HG03520 (cell line): ENCODE measurements at regions not wholly inside any gene's neighbourhood (a gene's known extent, or its start where the extent isn't known, plus 50 kb on each side); places are given as distances from the start of the nearest gene placed in this dataset.

Experiments
- ATAC-seq: cut with Tn5 transposase; IDR thresholded peaks from one replicate; pipeline ENCODE4 v1.9.1; 2021; ENCODE audit warnings: mild to moderate bottlenecking, moderate library complexity; ENCODE audit not compliant: unreplicated experiment

DNA sequence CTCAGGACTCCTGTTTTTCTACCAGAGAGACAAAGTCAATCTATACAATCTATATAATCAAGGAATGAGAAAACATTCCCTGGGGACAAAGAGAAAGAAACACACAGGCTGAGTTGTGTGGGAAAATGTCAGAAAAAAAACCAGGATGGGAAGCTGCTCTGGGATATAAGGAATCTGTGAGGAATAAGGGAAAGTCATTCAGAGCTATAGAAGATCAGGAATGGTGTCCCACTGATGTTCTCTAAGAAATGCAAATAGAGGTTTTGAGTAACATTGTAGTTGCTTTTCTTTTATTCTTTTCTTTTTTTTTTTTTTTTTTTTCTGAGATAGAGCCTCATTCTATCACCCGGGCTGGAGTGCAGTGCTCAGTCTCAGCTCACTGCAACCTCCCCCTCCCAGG, 605.9 kb upstream of the KLF4 start:
- no peak for ATAC-seq

DNA sequence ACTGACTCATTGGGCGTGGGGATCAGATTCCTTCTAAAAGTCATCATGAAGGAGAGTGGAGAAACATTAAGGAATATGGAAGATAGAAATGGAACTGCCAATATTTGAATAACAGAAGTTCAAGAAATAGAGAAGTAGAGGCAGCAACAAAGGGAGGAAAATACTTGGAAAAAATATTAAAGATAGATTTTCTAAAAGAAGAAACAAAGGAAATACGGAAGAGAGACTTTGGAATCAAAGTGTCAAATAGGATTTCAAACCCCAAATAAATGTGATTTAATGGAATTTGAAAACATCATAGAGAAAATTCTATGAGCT, 605.1 kb upstream of the KLF4 start:
- no peak for ATAC-seq

DNA sequence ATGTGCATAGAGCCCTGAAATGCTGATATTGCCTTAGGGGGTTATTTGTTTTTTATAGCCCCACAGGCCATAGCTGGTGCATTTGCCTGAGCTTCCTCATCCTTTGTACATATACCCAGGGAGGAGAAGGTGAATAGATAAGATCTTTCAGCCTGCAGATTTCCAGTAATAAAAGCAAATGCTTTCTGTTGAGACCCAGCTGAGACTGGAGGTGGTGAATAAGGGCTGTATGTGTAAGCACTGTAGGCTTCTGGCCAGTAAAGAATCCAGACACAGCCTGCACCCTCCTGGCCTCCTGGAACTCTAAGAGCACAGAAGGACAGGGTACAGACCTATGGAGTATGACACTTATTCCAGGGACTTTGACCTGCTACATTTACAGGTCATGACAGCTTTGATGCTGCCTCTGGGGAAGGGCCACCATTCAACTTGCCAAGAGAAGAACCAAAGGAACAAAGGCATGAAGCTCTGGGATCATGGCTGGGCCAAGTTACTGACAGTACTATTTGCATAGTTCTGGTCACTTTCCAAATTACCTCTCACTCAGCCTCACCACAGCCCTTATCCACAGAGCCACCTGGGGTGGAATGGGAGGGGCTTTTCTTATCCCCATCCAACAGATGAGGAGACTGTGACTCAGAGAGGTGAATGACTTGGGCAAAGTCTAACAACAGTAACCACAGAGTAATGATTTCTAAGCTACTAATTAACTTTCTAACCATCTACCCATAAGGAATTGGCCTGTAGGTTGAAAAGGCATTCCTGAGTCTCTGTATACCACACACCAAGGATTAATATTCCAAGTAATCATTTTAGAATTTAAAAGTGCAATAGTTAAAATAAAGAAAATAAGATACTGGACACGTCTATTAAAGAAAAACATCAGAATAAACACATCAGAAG, 604.5 kb upstream of the KLF4 start:
- ATAC-seq = no peak

DNA sequence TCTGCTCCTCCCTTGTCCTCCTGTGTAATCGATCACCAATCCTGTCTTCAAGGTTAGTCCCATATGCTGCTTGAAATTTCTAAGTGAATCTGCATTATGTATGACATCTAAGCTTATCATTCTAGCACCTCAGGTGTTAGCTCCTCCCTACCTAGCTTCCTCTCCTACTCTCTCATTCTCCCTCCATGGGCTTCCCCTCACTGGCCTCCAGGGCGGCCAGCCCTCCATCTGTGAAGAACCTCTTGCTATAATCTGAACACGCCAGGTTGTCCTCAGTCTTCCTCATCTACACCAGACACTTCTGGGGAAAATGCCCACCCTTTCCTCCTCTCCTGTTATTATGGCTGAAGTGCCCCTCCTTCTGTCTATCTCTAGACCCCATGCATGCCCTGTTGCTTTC, 599.3 kb upstream of the KLF4 start:
- ATAC-seq = no peak

DNA sequence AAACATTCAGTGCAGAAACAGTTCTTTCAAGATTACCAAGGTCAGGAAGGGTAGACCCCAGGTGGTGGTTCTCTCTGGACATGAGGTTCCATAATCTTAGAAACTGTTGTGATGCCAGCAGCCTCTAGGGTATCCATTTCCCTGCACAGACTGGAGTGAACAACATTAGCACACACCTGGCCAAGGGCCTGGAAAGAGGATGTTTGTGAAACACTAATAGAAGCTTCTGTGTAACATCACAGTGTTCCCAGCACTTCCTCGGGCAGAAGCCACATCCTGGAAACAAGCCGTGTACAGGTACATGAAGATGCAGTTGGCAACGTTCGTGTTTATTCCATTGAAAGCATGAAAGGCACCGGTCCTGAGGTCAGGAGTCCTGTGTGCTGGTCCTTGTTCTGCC, 598.2 kb upstream of the KLF4 start:
- ATAC-seq = no peak

DNA sequence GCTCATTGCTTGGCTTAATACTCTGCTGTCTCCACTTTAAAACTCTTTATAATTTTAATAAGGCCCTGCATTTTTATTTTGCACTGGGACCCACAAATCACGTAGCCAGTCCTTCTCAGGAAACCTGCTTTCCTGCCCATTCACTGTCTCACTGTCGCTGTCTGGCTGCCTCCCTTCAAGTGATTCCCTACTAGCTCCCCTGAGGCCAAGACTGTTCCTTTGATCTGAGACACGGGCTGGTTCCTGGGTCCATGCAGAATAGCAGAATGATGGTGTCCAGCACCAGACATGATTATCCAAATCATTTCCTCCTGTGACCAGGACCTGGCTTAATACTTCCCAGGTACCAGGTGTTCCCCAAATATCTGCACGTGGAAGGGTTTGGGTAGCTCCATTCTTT, 597.1 kb upstream of the KLF4 start:
- no peak for ATAC-seq

DNA sequence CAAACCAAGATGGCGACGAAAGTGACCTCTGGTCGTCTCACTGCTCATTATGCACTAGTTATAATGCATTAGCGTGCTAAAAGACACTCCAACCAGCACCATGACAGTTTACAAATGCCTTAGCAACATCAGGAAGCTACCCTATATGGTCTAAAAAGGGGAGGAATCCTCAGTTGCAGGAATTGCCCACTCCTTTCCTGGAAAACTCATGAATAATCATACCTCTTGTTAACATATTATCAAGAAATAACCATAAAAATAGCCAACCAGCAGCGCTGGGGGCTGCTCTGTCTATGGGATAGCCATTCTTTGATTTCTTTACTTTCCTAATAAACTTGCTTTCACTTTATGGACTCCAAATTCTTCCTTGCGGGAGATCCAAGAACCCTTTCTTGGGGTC, 595.7 kb upstream of the KLF4 start:
- ATAC-seq = no peak

DNA sequence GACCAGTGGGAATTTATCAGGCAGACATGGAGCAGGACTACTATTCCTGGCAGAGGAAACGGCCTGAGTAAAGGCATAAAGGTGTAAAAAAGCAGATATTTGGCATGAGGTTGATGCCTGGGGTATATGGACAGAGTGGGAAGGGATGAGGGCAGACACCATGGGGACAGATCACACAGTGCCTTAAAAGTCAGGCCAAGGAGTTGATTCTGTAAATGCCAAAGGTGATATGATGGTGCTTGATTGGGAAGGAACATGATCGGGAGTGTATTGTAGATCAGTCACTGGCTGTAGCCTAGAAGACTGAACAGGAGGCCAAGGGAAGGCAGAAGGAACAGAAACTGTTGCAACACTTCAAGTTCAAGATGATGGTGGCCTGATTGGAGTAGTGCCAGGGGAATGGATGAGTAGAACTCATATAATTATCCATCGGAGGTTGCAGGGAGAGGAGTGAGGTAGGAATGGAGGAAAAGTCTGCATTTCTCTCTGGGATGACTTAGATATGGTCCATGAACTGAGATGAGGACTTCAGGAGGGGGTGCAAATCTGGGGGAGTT, 594.3 kb upstream of the KLF4 start:
- ATAC-seq = no peak

DNA sequence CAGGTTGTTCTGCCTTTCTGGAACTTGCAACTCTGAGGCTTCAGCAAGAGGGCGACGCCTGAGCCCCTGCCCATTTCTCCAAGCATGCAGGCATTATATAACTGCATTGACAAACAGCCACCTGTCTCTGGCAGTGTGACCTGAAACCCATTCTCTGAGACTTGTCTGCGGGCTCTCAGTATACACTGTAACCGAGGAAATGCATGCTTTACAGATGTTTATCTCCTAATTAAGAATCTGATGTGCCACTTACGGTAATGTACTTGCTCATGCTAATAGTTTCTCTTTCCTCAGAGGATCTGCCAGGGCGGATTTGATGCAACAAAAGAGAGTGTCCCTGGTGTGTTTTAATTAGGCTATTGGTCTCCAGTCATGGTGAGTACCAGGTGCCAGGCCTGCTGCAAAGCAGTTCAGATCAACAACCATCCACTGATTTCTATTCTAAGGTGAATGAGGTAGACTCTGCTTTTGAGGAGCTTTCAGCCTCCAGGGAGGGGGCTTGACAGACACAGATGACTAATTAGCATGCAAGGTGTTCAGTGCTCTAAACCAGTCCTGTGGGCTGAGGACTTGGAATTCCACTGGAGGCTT, 593.7 kb upstream of the KLF4 start:
- no peak for ATAC-seq

DNA sequence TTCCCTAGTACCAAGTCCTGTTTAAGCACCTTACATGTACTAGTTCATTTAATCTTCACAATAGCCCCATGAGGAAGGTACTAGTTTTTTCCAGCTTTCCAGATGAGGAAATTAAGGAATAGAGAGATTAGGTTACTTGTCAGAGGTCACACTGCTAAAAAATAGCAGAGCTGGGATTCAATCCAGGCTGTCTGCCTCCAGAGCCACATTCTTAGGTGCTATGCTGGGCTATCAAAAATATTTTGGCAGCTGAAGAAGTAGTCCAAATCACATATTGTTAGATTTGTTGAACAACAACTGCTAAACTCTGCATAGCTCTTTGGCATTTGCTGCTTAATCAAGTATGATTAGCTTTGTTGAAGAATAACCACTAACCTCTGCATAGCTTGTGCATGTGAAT, 591.5 kb upstream of the KLF4 start:
- ATAC-seq = no peak

DNA sequence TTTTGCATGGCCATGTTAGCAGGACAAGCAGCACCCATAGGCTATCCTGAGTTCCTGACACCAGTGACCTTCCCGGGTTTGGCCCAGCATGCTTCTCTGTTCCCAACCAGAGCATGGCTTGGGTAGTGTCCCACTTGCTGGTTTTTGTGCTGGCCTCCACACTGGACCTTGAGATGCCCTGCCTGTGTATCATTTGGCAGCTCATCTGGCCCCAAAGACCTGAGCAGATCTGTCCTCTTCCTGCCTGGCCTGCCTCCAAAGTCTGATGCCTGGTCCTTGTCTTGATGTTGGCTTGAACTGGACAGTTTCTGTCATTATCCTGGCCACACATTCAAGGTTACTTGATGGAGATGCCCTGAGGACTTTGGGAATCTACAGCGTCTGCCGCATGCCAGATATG, 590.7 kb upstream of the KLF4 start:
- no peak for ATAC-seq

DNA sequence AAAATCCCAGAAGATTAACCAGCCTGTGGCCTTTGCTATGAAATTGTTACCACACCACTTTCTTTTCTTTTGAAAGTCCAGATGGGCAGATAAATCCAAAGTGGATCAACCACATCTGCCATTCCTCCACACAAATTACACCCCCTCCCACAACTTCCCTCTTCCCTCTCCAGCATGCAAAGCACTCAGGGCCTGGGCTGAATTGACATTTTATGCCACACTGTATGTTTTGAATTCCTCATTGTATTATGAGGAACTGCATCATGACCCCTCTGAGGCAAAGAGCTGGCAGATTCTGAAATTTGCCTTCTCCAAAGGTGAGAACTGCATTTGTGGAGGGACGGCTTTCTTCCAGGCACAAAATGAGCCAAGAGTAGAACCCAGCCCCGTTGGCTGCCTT, 589.2 kb upstream of the KLF4 start:
- no peak for ATAC-seq

DNA sequence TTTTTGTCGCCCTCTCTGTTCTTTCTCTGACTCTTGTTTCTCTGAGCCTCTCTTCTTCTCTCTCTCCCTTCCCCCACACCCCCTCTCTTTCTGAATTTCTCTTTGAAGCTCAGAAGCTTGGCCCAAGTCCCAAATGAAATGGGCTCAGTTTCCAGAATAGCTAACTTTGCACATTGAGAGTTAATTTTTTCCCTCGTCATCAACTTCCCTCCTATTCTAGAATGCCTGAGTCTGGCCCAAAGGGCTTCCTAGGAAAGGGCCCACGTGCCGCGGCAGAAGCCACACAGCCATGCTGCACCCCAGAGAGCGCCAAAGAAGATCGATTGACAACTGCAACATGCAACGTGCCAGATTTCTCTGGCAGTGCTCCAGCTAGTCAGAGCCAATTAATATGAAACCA, 588.8 kb upstream of the KLF4 start:
- no peak for ATAC-seq

DNA sequence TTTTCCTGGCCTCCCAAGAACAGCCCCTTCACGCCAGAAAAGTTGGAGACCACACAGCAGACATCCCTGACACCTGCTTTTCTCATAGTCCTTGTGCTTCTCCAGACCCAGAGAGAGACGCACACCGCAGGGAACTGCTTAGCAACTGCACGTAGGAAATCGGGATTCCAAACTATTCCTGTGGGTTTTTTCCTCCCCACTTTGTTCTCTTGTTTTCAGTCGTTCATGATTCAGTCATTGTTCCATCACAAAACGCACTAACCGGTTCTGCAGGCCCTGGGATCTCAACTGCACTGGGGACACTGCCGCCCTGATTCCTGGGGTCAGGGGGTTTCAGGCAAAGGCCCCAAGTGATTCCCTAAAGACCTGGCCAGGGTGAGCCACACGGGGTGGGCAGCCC, 588.0 kb upstream of the KLF4 start:
- no peak for ATAC-seq

DNA sequence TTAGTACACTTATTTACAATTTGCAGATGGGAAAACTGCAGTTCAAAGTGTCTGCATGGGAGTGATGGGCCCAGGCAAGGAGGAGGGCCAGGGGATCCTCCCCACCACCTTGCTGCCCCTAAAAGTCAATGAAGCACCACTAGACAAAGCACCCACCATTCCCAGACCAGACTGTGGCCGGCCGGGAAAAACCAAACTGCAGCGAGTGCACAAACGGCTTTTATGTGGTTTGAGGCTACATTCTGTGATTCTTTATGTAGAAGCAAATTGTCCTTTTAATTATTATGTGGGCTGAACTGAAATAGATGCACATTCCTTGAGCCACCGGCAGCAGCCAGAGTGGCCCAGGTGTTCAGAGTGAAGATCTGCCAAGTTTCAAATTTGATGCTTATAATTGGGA, 585.3 kb upstream of the KLF4 start:
- no peak for ATAC-seq

DNA sequence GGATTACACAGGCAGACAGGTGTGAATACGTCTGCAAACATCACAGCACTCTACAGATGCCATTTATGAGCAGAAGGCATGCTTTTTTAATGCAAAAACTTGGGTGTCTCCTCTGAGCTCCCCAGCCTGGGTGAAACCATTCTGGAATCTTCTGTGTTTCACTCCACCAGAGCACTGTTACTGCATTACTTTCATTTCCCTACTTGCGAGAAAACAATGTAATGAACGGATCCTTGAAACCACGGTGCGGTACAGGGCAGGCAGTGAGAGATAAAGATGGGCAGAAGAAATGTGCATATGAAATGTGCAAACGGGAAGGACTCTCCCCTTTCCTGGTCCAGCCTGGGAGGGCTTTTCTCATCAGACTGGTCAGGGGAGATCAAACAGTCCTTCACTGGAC, 584.3 kb upstream of the KLF4 start:
- ATAC-seq = no peak

DNA sequence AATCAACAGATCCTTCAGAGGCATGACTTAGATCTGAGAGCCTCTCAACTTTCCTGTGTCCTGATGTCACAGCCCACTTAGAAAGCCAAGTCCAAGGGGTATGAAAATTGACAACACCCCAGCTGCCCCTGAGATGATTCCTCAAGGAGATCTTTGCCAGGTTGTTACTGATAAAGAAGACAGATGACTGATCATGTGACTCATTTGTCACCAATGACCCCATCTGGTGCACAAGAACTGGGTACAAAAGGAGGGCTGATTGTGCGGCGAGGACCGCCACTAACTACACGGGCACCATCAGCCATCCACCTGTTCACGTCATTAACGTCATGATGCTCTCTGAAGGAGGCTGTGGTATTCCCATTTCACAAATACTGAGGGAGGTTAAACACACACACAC, 583.2 kb upstream of the KLF4 start:
- no peak for ATAC-seq

DNA sequence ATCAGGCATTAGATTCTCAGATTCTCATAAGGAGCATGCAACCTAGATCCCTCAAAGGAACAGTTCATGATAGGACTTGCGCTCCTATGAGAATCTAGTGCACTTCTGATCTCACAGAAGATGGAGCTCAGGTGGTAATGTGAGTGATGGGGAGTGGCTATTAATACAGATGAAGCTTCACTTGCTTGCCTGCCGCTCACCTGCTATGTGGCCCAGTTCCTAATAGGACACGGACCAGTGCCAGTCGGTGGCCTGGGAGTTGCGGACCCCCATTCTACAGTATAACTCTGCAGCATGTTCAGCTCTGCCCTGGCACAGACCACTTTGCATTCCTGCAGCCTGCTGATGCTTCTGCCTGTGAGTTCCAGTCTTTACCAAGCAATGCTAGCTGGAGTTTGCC, 581.3 kb upstream of the KLF4 start:
- ATAC-seq = no peak

DNA sequence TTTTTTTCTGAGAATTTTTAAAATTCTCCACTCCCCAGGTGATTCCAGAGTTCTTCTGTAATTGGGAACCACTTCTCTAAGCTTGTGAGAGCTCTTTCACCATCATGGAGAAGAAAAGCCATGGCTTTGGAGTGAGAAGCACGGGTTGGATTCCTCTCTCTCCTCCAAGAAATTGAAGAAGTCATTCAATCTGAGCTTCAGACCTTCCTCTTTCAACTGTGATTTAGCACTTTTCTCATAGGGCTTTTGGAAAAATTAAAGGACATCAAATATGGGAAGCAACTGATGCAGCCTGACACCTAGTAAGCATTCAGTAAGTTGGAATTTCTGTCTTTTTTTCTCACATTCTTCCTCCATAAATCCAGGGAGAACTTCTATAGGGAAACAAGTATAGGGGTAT, 580.4 kb upstream of the KLF4 start:
- no peak for ATAC-seq

DNA sequence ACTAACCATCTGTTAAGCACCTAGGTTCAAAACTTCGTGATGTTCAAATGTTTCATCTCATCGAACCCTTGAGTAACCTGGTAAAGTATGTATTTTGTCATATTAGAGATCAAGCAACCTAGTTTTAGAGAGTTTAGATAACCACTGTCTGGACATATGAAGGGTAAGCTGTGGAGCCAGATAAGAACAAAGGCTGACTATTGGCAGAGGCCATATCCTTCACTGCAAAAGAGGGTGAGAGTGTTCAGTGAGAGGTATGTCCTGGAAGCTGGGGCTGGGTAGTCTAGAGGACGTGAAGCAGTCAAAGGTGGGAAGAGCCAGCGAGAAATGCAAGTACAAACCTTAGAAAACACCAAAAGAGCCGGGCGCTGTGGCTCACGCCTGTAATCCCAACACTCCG, 573.1 kb upstream of the KLF4 start:
- no peak for ATAC-seq

DNA sequence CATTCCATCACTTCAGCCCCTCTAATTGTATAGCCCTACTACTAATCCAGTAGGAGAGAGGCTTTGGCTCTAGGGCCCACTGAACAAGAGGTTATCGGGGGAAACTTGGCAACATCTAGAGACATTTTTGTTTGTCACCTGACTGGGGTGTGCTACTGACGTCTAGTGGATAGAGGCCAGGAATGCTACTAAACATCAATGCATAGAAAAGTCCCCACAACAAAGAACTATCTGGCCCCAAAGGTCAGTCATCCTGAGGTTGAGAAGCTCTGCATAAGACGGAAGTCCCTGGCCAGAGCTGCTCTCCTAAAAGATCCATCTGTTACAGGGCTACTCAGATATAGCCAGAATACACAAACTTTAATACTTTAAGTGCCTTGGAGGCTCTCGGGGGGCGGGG, 570.6 kb upstream of the KLF4 start:
- ATAC-seq = no peak

DNA sequence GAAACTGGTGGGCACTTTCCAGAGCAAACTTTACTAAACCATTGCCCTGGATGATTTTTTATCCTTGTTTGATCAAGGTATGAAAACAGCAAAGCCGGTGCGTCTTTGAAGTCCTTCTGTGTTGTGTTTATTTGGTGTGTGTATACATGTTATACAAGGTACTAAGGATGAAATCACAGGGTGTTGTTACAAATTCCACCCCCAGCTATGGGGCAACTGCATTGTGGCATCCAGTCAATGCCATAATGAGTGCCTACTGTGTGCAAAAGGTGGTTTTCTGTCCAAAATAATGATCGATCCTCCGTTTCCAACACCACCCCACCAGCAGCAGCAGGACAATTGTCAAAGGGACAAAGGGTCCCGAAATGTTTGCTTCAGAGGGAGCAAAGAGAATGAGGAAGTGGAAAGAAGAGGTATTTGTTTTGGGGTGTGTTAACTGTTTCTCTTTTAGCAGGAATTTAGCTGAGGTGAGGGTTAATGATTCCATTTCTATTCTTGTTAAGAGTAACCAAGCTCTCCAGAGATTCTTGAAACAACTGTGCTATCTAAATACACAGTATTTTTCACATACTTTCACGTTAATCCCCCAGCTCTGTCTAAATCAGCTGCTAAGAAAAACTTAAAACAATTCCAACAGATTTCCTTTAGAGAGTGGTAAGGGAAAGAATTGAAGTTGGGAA, 568.7 kb upstream of the KLF4 start:
- ATAC-seq = no peak
